Ishikawa (cell line): ENCODE measurements at regions not wholly inside any gene's neighbourhood (a gene's known extent, or its start where the extent isn't known, plus 50 kb on each side); places are given as distances from the start of the nearest gene placed in this dataset.

Experiments used
- CEBPB ChIP-seq: IDR thresholded peaks from 2 replicates; pipeline ENCODE4 v1.6.1; 2012
- EGR1 ChIP-seq: IDR thresholded peaks from 2 replicates; pipeline ENCODE4 v1.6.1; 2012
- EP300 ChIP-seq: IDR thresholded peaks from 2 replicates; pipeline ENCODE4 v1.6.1; 2012; ENCODE audit warnings: borderline replicate concordance
- FOXM1 ChIP-seq: IDR thresholded peaks from 2 replicates; pipeline ENCODE4 v1.6.1; 2012; ENCODE audit warnings: low read depth, borderline replicate concordance
- NFIC ChIP-seq: IDR thresholded peaks from 2 replicates; pipeline ENCODE4 v1.6.1; 2012
- RAD21 ChIP-seq: IDR thresholded peaks from 2 replicates; pipeline ENCODE4 v1.6.1; 2012; ENCODE audit warnings: low read depth
- TEAD4 ChIP-seq: IDR thresholded peaks from 2 replicates; pipeline ENCODE4 v1.6.1; 2012
- YY1 ChIP-seq: IDR thresholded peaks from 2 replicates; pipeline ENCODE4 v1.6.1; 2012; ENCODE audit warnings: low read depth
- ZBTB7A ChIP-seq: IDR thresholded peaks from 2 replicates; pipeline ENCODE4 v1.6.1; 2012; ENCODE audit warnings: low read depth
- TF ChIP-seq, protein P1 (sequence below): IDR thresholded peaks from 2 replicates; pipeline ENCODE4 v1.6.1; 2012; ENCODE audit warnings: low read depth, mild to moderate bottlenecking
- TF ChIP-seq, protein P2 (sequence below): IDR thresholded peaks from 2 replicates; pipeline ENCODE4 v1.6.1; 2012

DNA sequence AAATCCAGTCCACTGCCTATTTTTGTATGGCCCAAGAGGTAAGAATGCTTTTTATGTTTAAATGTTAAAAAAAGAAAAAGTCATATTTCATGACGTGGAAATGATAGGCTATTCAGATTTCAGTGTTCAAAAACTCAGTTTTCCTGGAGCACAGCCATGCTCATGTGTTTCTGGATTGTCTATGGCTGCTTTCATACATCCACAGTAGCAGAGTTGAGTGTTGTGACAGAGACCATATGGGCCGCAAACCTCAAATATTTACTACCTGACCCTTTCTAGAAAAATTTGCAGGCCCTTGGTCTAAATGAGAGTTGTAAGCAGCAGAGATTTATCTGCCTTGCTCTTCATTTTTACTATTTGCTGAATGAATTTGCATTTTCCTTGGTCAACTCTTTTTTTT is 264.1 kb downstream of the CBLN1 start:
- no peak for TF ChIP-seq EP300
- TF ChIP-seq, protein P1, sequence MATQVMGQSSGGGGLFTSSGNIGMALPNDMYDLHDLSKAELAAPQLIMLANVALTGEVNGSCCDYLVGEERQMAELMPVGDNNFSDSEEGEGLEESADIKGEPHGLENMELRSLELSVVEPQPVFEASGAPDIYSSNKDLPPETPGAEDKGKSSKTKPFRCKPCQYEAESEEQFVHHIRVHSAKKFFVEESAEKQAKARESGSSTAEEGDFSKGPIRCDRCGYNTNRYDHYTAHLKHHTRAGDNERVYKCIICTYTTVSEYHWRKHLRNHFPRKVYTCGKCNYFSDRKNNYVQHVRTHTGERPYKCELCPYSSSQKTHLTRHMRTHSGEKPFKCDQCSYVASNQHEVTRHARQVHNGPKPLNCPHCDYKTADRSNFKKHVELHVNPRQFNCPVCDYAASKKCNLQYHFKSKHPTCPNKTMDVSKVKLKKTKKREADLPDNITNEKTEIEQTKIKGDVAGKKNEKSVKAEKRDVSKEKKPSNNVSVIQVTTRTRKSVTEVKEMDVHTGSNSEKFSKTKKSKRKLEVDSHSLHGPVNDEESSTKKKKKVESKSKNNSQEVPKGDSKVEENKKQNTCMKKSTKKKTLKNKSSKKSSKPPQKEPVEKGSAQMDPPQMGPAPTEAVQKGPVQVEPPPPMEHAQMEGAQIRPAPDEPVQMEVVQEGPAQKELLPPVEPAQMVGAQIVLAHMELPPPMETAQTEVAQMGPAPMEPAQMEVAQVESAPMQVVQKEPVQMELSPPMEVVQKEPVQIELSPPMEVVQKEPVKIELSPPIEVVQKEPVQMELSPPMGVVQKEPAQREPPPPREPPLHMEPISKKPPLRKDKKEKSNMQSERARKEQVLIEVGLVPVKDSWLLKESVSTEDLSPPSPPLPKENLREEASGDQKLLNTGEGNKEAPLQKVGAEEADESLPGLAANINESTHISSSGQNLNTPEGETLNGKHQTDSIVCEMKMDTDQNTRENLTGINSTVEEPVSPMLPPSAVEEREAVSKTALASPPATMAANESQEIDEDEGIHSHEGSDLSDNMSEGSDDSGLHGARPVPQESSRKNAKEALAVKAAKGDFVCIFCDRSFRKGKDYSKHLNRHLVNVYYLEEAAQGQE: no peak
- no peak for TF ChIP-seq NFIC
- TF ChIP-seq CEBPB: no peak
- no peak for TF ChIP-seq TEAD4
- TF ChIP-seq, protein P2, sequence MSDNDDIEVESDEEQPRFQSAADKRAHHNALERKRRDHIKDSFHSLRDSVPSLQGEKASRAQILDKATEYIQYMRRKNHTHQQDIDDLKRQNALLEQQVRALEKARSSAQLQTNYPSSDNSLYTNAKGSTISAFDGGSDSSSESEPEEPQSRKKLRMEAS: no peak
- TF ChIP-seq YY1: no peak
- TF ChIP-seq RAD21: no peak
- TF ChIP-seq EGR1: no peak
- no peak for TF ChIP-seq FOXM1
- no peak for TF ChIP-seq ZBTB7A
